ENCODE measurements at regions not wholly inside any gene's neighbourhood (a gene's known extent, or its start where the extent isn't known, plus 50 kb on each side); places are given as distances from the start of the nearest gene placed in this dataset.

DNA sequence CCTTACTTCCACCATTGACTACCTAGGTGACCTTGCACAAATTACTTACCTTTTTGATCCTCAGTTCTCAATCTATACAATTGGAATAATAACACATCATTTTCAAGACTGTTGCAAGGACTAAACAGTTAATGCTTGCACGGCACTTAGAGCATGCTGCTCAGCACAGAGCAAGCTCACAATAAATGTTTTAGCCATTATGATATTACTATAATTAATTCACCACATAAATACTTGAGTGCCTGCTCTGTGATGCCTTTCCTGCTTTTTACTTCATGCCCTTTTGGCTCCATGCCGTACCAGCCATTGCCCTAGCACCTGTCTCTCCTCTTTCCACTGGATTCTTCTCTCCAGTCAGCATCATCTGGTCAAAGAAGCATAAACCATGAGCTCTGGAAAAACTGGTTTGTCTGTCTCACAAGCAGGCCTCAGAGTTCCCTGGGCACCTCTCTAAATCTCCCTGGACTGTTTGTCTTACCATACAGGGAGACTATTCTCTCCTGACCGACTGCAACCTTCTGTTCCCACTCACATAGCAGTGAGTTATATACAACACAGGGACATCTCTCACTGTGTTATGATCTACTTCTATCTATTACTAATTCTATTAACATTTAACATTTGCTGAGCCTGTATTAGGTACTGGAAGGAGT, 260.4 kb upstream of the ADRA1B start:
- H3K4me3 ChIP-seq = no peak overlapping the region
- H3K27me3 ChIP-seq (replicated peaks; ENCODE audit: insufficient read depth) = peaks cover 10% of the 10 kb centered on the region
- no peak overlapping the region for H2AFZ ChIP-seq
- no peak overlapping the region for H3K9ac ChIP-seq
- no peak overlapping the region for H3K27ac ChIP-seq
- DNase-seq = no peak
- no peaks in the 10 kb centered on the region for H3K4me1 ChIP-seq (ENCODE audit: insufficient read depth)
- no peaks in the 10 kb centered on the region for H3F3A ChIP-seq (ENCODE audit: insufficient read depth)
- H3K9me2 ChIP-seq (ENCODE audit: insufficient read depth) = no peaks in the 10 kb centered on the region
- H4K20me1 ChIP-seq (ENCODE audit: insufficient read depth) = no peaks in the 10 kb centered on the region
- no peak for TF ChIP-seq EZH2 (IDR thresholded peaks at IDR 0.05; ENCODE audit: insufficient read depth, poor library complexity, severe bottlenecking)
- no peak for TF ChIP-seq EZH2phosphoT487 (IDR thresholded peaks at IDR 0.05; ENCODE audit: insufficient read depth, low read depth)
- in situ Hi-C loops (cut with MboI) = no loop called here
- H3K79me2 ChIP-seq (ENCODE audit: insufficient read depth) = no peaks in the 10 kb centered on the region
- H3K4me2 ChIP-seq (ENCODE audit: unreplicated experiment) = no peak overlapping the region
- H3K9me3 ChIP-seq (ENCODE audit: low read depth) = no peaks in the 10 kb centered on the region
- 60 to 75% methylated on average over 3 of the region's 3 CpGs for WGBS, 2 experiments (ENCODE audit: low coverage in 1 of 2, low lambda C conversion rate in 2 of 2, missing lambda C conversion rate in 2 of 2)
- H3K36me3 ChIP-seq (ENCODE audit: low read depth) = no peaks in the 10 kb centered on the region

DNA sequence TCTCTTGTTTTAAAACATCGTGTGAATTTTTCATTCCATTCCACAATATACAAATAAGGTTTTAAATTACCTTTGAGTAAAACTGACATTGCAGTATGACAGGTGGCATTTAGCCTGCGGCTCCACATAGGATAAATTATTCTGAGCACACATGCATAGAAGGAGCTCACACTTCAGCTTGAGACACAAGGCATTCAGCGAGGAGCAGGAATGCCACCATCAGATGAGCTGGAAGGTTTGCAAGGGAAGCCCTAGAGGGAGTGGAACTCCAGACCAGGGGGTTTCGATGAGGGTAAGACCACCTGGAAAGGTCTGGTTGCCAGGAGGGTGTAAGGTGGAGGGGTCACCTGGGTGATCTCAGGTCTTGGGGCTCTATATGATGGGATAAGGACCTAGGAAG, 259.0 kb upstream of the ADRA1B start:
- no peaks in the 10 kb centered on the region for H3K36me3 ChIP-seq (ENCODE audit: low read depth)
- H3F3A ChIP-seq (ENCODE audit: insufficient read depth) = no peaks in the 10 kb centered on the region
- no peak for TF ChIP-seq EZH2 (IDR thresholded peaks at IDR 0.05; ENCODE audit: insufficient read depth, poor library complexity, severe bottlenecking)
- no peak for TF ChIP-seq EZH2phosphoT487 (IDR thresholded peaks at IDR 0.05; ENCODE audit: insufficient read depth, low read depth)
- H4K20me1 ChIP-seq (ENCODE audit: insufficient read depth) = no peaks in the 10 kb centered on the region
- no peak overlapping the region for H3K4me3 ChIP-seq
- no peaks in the 10 kb centered on the region for H3K79me2 ChIP-seq (ENCODE audit: insufficient read depth)
- H3K4me1 ChIP-seq (ENCODE audit: insufficient read depth) = no peaks in the 10 kb centered on the region
- DNase-seq = no peak
- in situ Hi-C loops (cut with MboI) = no loop called here
- H3K9me3 ChIP-seq (ENCODE audit: low read depth) = no peaks in the 10 kb centered on the region
- no peaks in the 10 kb centered on the region for H3K9me2 ChIP-seq (ENCODE audit: insufficient read depth)
- H3K4me2 ChIP-seq (ENCODE audit: unreplicated experiment) = no peak overlapping the region
- 53 to 56% methylated on average over 4 of the region's 4 CpGs for WGBS, 2 experiments (ENCODE audit: low coverage in 1 of 2, low lambda C conversion rate in 2 of 2, missing lambda C conversion rate in 2 of 2)
- H2AFZ ChIP-seq = no peak overlapping the region
- H3K27ac ChIP-seq = no peak overlapping the region
- peaks cover 10% of the 10 kb centered on the region for H3K27me3 ChIP-seq (replicated peaks; ENCODE audit: insufficient read depth)
- H3K9ac ChIP-seq = no peak overlapping the region

DNA sequence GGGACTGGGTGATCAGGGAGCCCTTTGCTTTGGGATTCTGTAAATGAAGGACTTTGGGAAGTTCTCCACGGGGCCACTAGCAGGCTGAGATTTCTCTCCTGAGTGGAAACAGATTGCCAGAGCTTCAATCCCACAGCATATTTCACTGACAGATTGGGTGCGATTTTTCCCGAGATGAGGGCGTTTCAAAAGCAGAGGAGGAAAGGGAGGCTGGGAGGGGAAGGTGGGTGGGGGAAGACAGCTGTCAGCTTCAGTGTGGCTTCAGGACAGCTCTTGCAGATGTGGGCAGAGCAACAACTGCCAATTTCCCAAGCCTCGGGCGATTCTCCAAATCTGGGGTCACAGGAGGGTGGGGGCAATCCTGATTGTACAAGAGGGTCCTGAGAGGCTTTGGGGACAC, 258.5 kb upstream of the ADRA1B start:
- H3K36me3 ChIP-seq (ENCODE audit: low read depth) = no peaks in the 10 kb centered on the region
- H3K9ac ChIP-seq = no peak overlapping the region
- no peaks in the 10 kb centered on the region for H3F3A ChIP-seq (ENCODE audit: insufficient read depth)
- no peaks in the 10 kb centered on the region for H3K9me2 ChIP-seq (ENCODE audit: insufficient read depth)
- no peak for DNase-seq
- H2AFZ ChIP-seq = no peak overlapping the region
- in situ Hi-C loops (cut with MboI) = no loop called here
- no peaks in the 10 kb centered on the region for H3K9me3 ChIP-seq (ENCODE audit: low read depth)
- peaks cover 10% of the 10 kb centered on the region for H3K27me3 ChIP-seq (replicated peaks; ENCODE audit: insufficient read depth)
- no peaks in the 10 kb centered on the region for H3K4me1 ChIP-seq (ENCODE audit: insufficient read depth)
- no peak overlapping the region for H3K4me2 ChIP-seq (ENCODE audit: unreplicated experiment)
- H3K79me2 ChIP-seq (ENCODE audit: insufficient read depth) = no peaks in the 10 kb centered on the region
- no peaks in the 10 kb centered on the region for H4K20me1 ChIP-seq (ENCODE audit: insufficient read depth)
- H3K4me3 ChIP-seq = no peak overlapping the region
- no peak overlapping the region for H3K27ac ChIP-seq
- 3 to 6% methylated on average over 6 of the region's 6 CpGs for WGBS, 2 experiments (ENCODE audit: low coverage in 1 of 2, low lambda C conversion rate in 2 of 2, missing lambda C conversion rate in 2 of 2)
- TF ChIP-seq EZH2 (IDR thresholded peaks at IDR 0.05; ENCODE audit: insufficient read depth, poor library complexity, severe bottlenecking) = no peak
- TF ChIP-seq EZH2phosphoT487 (IDR thresholded peaks at IDR 0.05; ENCODE audit: insufficient read depth, low read depth) = no peak

DNA sequence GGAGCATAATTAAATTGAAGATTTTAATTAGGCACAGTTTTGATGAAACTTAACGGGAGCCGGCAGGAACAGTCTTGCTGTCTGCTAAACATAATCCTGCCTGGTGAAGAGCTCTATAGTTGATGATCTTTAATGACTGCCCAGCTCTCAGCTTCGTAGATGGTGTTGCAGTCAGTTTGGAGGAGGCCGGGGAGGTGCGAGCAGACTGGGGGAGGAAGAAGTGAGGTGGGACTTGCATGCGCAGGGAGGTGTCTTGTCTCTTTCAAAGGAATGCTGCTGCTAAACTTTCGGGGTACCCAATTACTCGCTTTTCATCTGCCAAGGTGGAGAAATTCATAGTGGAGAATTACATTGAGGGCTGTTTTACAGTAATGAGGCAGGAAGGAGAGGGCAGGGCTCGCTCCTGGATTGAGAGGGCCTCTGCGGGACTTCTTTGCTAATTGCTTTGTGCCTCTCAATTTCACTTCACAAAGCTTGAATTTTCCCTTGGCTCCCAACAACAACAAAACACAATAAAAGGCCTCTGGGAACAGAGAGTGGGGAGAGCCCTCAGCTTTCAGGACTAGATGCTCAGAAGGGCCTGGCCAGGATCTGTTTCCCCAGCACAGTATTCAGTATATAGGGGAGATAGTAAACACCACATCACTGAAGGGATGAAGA, 257.9 kb upstream of the ADRA1B start:
- no peaks in the 10 kb centered on the region for H4K20me1 ChIP-seq (ENCODE audit: insufficient read depth)
- H3K36me3 ChIP-seq (ENCODE audit: low read depth) = no peaks in the 10 kb centered on the region
- H3F3A ChIP-seq (ENCODE audit: insufficient read depth) = no peaks in the 10 kb centered on the region
- H2AFZ ChIP-seq = no peak overlapping the region
- no peak overlapping the region for H3K27ac ChIP-seq
- H3K4me3 ChIP-seq = no peak overlapping the region
- 74 to 81% methylated on average over 10 of the region's 10 CpGs for WGBS, 2 experiments (ENCODE audit: low coverage in 1 of 2, low lambda C conversion rate in 2 of 2, missing lambda C conversion rate in 2 of 2)
- H3K9me2 ChIP-seq (ENCODE audit: insufficient read depth) = no peaks in the 10 kb centered on the region
- no peaks in the 10 kb centered on the region for H3K79me2 ChIP-seq (ENCODE audit: insufficient read depth)
- DNase-seq = no peak
- in situ Hi-C loops (cut with MboI) = no loop called here
- H3K9me3 ChIP-seq (ENCODE audit: low read depth) = no peaks in the 10 kb centered on the region
- H3K4me1 ChIP-seq (ENCODE audit: insufficient read depth) = no peaks in the 10 kb centered on the region
- H3K27me3 ChIP-seq (replicated peaks; ENCODE audit: insufficient read depth) = peaks cover 7% of the 10 kb centered on the region; the same call in 1 of the 2 replicates
- no peak for TF ChIP-seq EZH2phosphoT487 (IDR thresholded peaks at IDR 0.05; ENCODE audit: insufficient read depth, low read depth)
- no peak for TF ChIP-seq EZH2 (IDR thresholded peaks at IDR 0.05; ENCODE audit: insufficient read depth, poor library complexity, severe bottlenecking)
- no peak overlapping the region for H3K4me2 ChIP-seq (ENCODE audit: unreplicated experiment)
- H3K9ac ChIP-seq = no peak overlapping the region

Data from GM23248 (cell line).